HL-60 (cell line): ENCODE measurements at regions not wholly inside any gene's neighbourhood (a gene's known extent, or its start where the extent isn't known, plus 50 kb on each side); places are given as distances from the start of the nearest gene placed in this dataset.

Experiments used
- DNase-seq, 2 experiments: peaks; one replicate each; pipeline ENCODE4 v3.0.0-alpha.2; 2010 to 2020; ENCODE audit warnings: low read depth in 1 of 2, low spot score in 1 of 2
- H3K27ac ChIP-seq: fragments of 250-450 bp; sonication (Bioruptor Pico); replicated peaks from 2 replicates; pipeline ENCODE4 v1.5.1; 2020; ENCODE audit warnings: mild to moderate bottlenecking, moderate library complexity
- H3K27me3 ChIP-seq: fragments of 250-450 bp; sonication (Bioruptor Pico); 2 replicates; pipeline ENCODE4 v1.5.1; 2021; ENCODE audit warnings: mild to moderate bottlenecking, moderate library complexity; ENCODE audit not compliant: insufficient read depth, poor library complexity, severe bottlenecking
- H3K4me3 ChIP-seq: replicated peaks from 2 replicates; pipeline ENCODE4 v1.5.1; 2011; ENCODE audit warnings: mild to moderate bottlenecking, control low read depth, low read length; ENCODE audit not compliant: insufficient read depth
- CTCF ChIP-seq: IDR thresholded peaks from one replicate; pipeline ENCODE4 v1.5.1; 2011; ENCODE audit warnings: low read length, control low read depth, inconsistent platforms; ENCODE audit not compliant: insufficient read depth
- GABPA ChIP-seq: IDR thresholded peaks from 2 replicates; pipeline ENCODE4 v1.6.1; 2012; ENCODE audit warnings: low read depth
- POLR2AphosphoS5 ChIP-seq: IDR thresholded peaks from 2 replicates; pipeline ENCODE4 v1.6.1; 2012; ENCODE audit warnings: low read depth
- SPI1 ChIP-seq: IDR thresholded peaks from 2 replicates; pipeline ENCODE4 v1.6.1; 2012; ENCODE audit warnings: low read depth, mild to moderate bottlenecking, borderline replicate concordance
- TF ChIP-seq, protein P1 (sequence below): IDR thresholded peaks from 2 replicates; pipeline ENCODE4 v1.6.1; 2012; ENCODE audit warnings: low read depth; ENCODE audit not compliant: insufficient replicate concordance

GRCh38 chr9:88746743-88747398, 211.9 kb downstream of the NXNL2 start:
- DNase-seq, result no peak
- H3K4me3 ChIP-seq, result no peak overlapping the region
- TF ChIP-seq CTCF (no peak), SPI1 (no peak), GABPA (no peak)
- TF ChIP-seq, protein P1, sequence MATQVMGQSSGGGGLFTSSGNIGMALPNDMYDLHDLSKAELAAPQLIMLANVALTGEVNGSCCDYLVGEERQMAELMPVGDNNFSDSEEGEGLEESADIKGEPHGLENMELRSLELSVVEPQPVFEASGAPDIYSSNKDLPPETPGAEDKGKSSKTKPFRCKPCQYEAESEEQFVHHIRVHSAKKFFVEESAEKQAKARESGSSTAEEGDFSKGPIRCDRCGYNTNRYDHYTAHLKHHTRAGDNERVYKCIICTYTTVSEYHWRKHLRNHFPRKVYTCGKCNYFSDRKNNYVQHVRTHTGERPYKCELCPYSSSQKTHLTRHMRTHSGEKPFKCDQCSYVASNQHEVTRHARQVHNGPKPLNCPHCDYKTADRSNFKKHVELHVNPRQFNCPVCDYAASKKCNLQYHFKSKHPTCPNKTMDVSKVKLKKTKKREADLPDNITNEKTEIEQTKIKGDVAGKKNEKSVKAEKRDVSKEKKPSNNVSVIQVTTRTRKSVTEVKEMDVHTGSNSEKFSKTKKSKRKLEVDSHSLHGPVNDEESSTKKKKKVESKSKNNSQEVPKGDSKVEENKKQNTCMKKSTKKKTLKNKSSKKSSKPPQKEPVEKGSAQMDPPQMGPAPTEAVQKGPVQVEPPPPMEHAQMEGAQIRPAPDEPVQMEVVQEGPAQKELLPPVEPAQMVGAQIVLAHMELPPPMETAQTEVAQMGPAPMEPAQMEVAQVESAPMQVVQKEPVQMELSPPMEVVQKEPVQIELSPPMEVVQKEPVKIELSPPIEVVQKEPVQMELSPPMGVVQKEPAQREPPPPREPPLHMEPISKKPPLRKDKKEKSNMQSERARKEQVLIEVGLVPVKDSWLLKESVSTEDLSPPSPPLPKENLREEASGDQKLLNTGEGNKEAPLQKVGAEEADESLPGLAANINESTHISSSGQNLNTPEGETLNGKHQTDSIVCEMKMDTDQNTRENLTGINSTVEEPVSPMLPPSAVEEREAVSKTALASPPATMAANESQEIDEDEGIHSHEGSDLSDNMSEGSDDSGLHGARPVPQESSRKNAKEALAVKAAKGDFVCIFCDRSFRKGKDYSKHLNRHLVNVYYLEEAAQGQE, result no peak
- H3K27ac ChIP-seq, result no peak overlapping the region
- H3K27me3 ChIP-seq, result no peaks in the 10 kb centered on the region

DNA sequence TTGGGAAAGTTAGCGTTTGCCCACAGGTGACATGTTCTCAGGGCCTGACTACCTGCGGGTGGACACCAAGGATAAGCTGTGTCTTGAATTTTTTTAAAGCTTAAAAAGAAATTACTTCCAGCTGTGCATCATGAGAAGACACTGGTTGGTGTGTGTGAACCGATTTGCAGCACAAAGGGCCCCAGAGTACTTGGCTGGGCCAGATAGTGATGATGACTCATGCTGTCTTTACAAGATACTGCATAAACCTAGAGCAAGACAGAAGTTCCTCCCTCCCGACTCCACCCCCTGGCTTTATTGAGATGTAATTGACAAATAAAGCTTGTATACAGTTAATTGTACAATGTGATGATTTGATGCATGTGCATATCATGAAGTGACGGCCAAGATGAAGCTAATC, 212.8 kb downstream of the NXNL2 start:
- no peak overlapping the region for H3K27ac ChIP-seq
- no peak overlapping the region for H3K4me3 ChIP-seq
- TF ChIP-seq GABPA, result no peak
- no peak for TF ChIP-seq POLR2AphosphoS5
- no peak for TF ChIP-seq CTCF
- DNase-seq, result peak; percentile 15 to 44
- H3K27me3 ChIP-seq, result no peaks in the 10 kb centered on the region

GRCh38 chr9:88748566-88749261, 213.7 kb downstream of the NXNL2 start:
- Histone ChIP-seq H3K27me3 (no peaks in the 10 kb centered on the region), H3K27ac (no peak overlapping the region), H3K4me3 (no peak overlapping the region)
- no peak for DNase-seq
- no peak for TF ChIP-seq CTCF
- no peak for TF ChIP-seq POLR2AphosphoS5
- TF ChIP-seq SPI1, result no peak
- TF ChIP-seq GABPA, result no peak
- TF ChIP-seq, protein P1, result no peak

GRCh38 chr9:88749420-88749819, 214.4 kb downstream of the NXNL2 start:
- DNase-seq, result no peak
- no peak for TF ChIP-seq GABPA
- TF ChIP-seq, protein P1, result no peak
- TF ChIP-seq CTCF, result no peak
- TF ChIP-seq POLR2AphosphoS5, result no peak
- no peak for TF ChIP-seq SPI1
- H3K4me3 ChIP-seq, result no peak overlapping the region
- no peaks in the 10 kb centered on the region for H3K27me3 ChIP-seq
- no peak overlapping the region for H3K27ac ChIP-seq
